ENCODE measurements at regions not wholly inside any gene's neighbourhood (a gene's known extent, or its start where the extent isn't known, plus 50 kb on each side); places are given as distances from the start of the nearest gene placed in this dataset.

DNA sequence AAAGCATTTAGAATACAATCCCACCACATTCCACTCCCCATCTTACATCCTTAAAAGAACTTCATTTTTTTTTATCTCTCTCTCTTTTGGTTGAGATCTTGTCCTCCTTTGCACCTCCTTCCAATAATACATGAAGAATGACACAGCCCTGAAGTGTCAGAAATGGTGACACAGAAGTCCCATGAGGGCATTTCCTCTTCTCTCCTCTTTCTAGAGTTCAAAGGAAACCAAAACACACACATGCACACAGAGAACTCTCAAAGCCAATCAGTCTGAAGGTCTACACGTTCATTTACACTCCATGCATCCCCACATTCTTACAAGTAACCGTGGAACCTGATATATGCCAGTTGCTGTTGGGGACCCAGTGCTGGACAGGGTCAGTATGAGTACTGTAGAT lies 450.7 kb downstream of the HNRNPD start:
- no peak for DNase-seq (ENCODE audit: low read depth)
- TF ChIP-seq, protein P1, sequence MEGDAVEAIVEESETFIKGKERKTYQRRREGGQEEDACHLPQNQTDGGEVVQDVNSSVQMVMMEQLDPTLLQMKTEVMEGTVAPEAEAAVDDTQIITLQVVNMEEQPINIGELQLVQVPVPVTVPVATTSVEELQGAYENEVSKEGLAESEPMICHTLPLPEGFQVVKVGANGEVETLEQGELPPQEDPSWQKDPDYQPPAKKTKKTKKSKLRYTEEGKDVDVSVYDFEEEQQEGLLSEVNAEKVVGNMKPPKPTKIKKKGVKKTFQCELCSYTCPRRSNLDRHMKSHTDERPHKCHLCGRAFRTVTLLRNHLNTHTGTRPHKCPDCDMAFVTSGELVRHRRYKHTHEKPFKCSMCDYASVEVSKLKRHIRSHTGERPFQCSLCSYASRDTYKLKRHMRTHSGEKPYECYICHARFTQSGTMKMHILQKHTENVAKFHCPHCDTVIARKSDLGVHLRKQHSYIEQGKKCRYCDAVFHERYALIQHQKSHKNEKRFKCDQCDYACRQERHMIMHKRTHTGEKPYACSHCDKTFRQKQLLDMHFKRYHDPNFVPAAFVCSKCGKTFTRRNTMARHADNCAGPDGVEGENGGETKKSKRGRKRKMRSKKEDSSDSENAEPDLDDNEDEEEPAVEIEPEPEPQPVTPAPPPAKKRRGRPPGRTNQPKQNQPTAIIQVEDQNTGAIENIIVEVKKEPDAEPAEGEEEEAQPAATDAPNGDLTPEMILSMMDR (conservative IDR thresholded peaks at IDR 0.05; ENCODE audit: low read length) = no peak
- H3K4me3 ChIP-seq (ENCODE audit: low read length) = no peak overlapping the region

DNA sequence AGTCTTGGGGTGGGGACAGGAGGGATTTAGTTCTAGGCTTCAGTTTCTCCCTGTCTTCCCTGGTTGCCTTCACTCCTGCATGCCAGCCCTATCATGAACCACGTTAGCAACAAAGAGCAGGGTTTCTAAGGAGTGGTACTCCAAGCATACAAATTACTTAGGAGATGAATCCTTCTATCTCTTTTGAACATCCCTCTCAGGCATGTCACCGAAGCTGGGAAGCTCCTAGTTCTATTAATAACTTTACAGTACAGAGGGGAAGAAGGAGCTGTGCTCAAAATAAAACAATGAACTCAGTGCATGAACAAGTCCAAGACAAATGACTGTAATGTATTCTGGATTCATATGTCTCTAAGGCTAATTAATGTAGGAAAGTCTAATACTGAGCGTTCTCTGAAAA lies 450.6 kb upstream of the RASGEF1B start:
- DNase-seq (ENCODE audit: low read depth) = no peak
- no peak overlapping the region for H3K4me3 ChIP-seq (ENCODE audit: low read length)
- TF ChIP-seq, protein P1 (conservative IDR thresholded peaks at IDR 0.05; ENCODE audit: low read length) = no peak

- no peak overlapping the region for H3K4me3 ChIP-seq (ENCODE audit: low read length)
- no peak for DNase-seq (ENCODE audit: low read depth)
- TF ChIP-seq, protein P1 (conservative IDR thresholded peaks at IDR 0.05; ENCODE audit: low read length) = no peak
These were observed 450.0 kb upstream of the RASGEF1B start for GRCh38 chr4:81921751-81922159.

- no peak overlapping the region for H3K4me3 ChIP-seq (ENCODE audit: low read length)
- DNase-seq (ENCODE audit: low read depth) = no peak
- TF ChIP-seq, protein P1 (conservative IDR thresholded peaks at IDR 0.05; ENCODE audit: low read length) = no peak
These were observed 448.1 kb upstream of the RASGEF1B start for GRCh38 chr4:81919810-81920209.

- no peak for DNase-seq (ENCODE audit: low read depth)
- TF ChIP-seq, protein P1 (conservative IDR thresholded peaks at IDR 0.05; ENCODE audit: low read length) = peak; percentile 21; the same call in 1 of the 2 replicates
- H3K4me3 ChIP-seq (ENCODE audit: low read length) = no peak overlapping the region
These were observed 447.5 kb upstream of the RASGEF1B start for GRCh38 chr4:81919223-81919622.

- TF ChIP-seq, protein P1 (conservative IDR thresholded peaks at IDR 0.05; ENCODE audit: low read length) = no peak
- DNase-seq (ENCODE audit: low read depth) = no peak
- no peak overlapping the region for H3K4me3 ChIP-seq (ENCODE audit: low read length)
These were observed 443.7 kb upstream of the RASGEF1B start for GRCh38 chr4:81915430-81915829.

- TF ChIP-seq, protein P1 (conservative IDR thresholded peaks at IDR 0.05; ENCODE audit: low read length) = no peak
- H3K4me3 ChIP-seq (ENCODE audit: low read length) = no peak overlapping the region
- DNase-seq (ENCODE audit: low read depth) = no peak
These were observed 442.9 kb upstream of the RASGEF1B start for GRCh38 chr4:81914623-81915022.

Measured in AG10803 (cell line).